SK-N-SH (cell line): ENCODE measurements at regions not wholly inside any gene's neighbourhood (a gene's known extent, or its start where the extent isn't known, plus 50 kb on each side); places are given as distances from the start of the nearest gene placed in this dataset.

ENCODE experiments used
- CTCF ChIA-PET: fragments of 300-600, 350-600 bp; formaldehyde crosslinking; extraction: SDS; loops from one replicate; lab custom pipeline; 2021; lab: Yijun Ruan, JAX
- POLR2A ChIA-PET: fragments of 350-600 bp; sonication (Branson Sonifier 250); formaldehyde crosslinking; extraction: SDS; loops from one replicate; lab custom pipeline; 2020; ENCODE audit warnings: antibody characterized with exemption, inconsistent platforms; lab: Yijun Ruan, JAX
- DNase-seq: peaks from one replicate; pipeline ENCODE4 v3.0.0; 2012
- H2AFZ ChIP-seq: fragments of 200-600 bp; sonication (generic); 2 replicates; pipeline ENCODE4 v1.8.1; 2016; ENCODE audit warnings: antibody characterized with exemption, mild to moderate bottlenecking, low read depth
- H3F3A ChIP-seq: fragments of 200-600 bp; sonication (generic); replicated peaks from 2 replicates; pipeline ENCODE3; 2016; ENCODE audit warnings: antibody characterized with exemption, mild to moderate bottlenecking; ENCODE audit not compliant: insufficient read depth
- H3K27ac ChIP-seq, 2 experiments: fragments of 200-500 bp in 1 of 2; fragments of 200-600 bp in 1 of 2; sonication (Bioruptor generic) in 1 of 2; sonication (generic), shearing (Covaris generic) in 1 of 2; 2 replicates each; pipeline versions ENCODE4 v1.5.1 to v1.6.1; 2014 to 2016; ENCODE audit warnings: low read depth in 2 of 2, inconsistent platforms in 1 of 2, low read length in 1 of 2, mild to moderate bottlenecking in 1 of 2, mixed read lengths in 1 of 2
- H3K27me3 ChIP-seq: fragments of 200-600 bp; sonication (generic), shearing (Covaris generic); 2 replicates; pipeline ENCODE4 v1.6.1; 2016; ENCODE audit warnings: mixed run types; ENCODE audit not compliant: insufficient read depth
- H3K36me3 ChIP-seq, 2 experiments: fragments of 200-500 bp in 1 of 2; fragments of 200-600 bp in 1 of 2; sonication (Bioruptor generic) in 1 of 2; sonication (generic) in 1 of 2; replicated peaks in 1 of 2; 2 replicates each; pipeline versions ENCODE3 to v1.5.1; 2014 to 2016; ENCODE audit warnings: low read length in 1 of 2, mild to moderate bottlenecking in 1 of 2; ENCODE audit not compliant: insufficient read depth in 2 of 2, control insufficient read depth in 1 of 2
- H3K4me1 ChIP-seq, 2 experiments: fragments of 200-500 bp in 1 of 2; fragments of 200-600 bp in 1 of 2; sonication (Bioruptor generic) in 1 of 2; sonication (generic), shearing (Covaris generic) in 1 of 2; 2 replicates each; pipeline versions ENCODE4 v1.5.1 to v1.6.1; 2014 to 2016; ENCODE audit warnings: low read depth in 1 of 2, low read length in 1 of 2, mixed run types in 1 of 2; ENCODE audit not compliant: insufficient read depth in 2 of 2, control insufficient read depth in 1 of 2
- H3K4me2 ChIP-seq: fragments of 200-600 bp; sonication (generic), shearing (Covaris generic); 2 replicates; pipeline ENCODE4 v1.6.1; 2017; ENCODE audit warnings: mixed run types
- H3K4me3 ChIP-seq, 2 experiments: fragments of 200-500 bp in 1 of 2; fragments of 200-600 bp in 1 of 2; sonication (Bioruptor generic) in 1 of 2; sonication (generic), shearing (Covaris generic) in 1 of 2; 2 replicates each; pipeline versions ENCODE4 v1.5.1 to v1.8.1; 2014 to 2016; ENCODE audit warnings: low read depth in 2 of 2, inconsistent platforms in 1 of 2, low read length in 1 of 2, mild to moderate bottlenecking in 1 of 2, mixed read lengths in 1 of 2, moderate library complexity in 1 of 2
- H3K79me2 ChIP-seq: fragments of 200-600 bp; sonication (generic); 2 replicates; pipeline ENCODE4 v1.8.1; 2017; ENCODE audit warnings: mild to moderate bottlenecking; ENCODE audit not compliant: insufficient read depth
- H3K9ac ChIP-seq: fragments of 200-600 bp; sonication (generic); 2 replicates; pipeline ENCODE4 v1.6.1; 2017; ENCODE audit warnings: mixed run types
- H3K9me2 ChIP-seq: fragments of 200-600 bp; sonication (generic); 2 replicates; pipeline ENCODE4 v1.6.1; 2017; ENCODE audit warnings: mixed run types
- H3K9me3 ChIP-seq: fragments of 200-600 bp; sonication (generic); 2 replicates; pipeline ENCODE4 v1.6.1; 2017; ENCODE audit warnings: mixed run types, mild to moderate bottlenecking, moderate library complexity
- H4K20me1 ChIP-seq: fragments of 200-600 bp; sonication (generic); 2 replicates; pipeline ENCODE4 v1.6.1; 2017; ENCODE audit warnings: mild to moderate bottlenecking, mixed run types; ENCODE audit not compliant: insufficient read depth
- EP300 ChIP-seq, 2 experiments: IDR thresholded peaks; 2 replicates each; pipeline versions ENCODE4 v1.4.0 to v1.6.1; 2012; ENCODE audit warnings: borderline replicate concordance in 1 of 2, low read depth in 1 of 2, low read length in 1 of 2
- EZH2phosphoT487 ChIP-seq: fragments of 200-600 bp; sonication (generic); IDR thresholded peaks from 2 replicates; pipeline ENCODE4 v1.6.1; 2017; ENCODE audit warnings: low read depth, mixed run types, mild to moderate bottlenecking, antibody characterized with exemption, moderate library complexity, borderline replicate concordance
- FOXM1 ChIP-seq: IDR thresholded peaks from 2 replicates; pipeline ENCODE4 v1.4.0; 2012; ENCODE audit warnings: low read depth, mild to moderate bottlenecking
- MEF2A ChIP-seq: IDR thresholded peaks from 2 replicates; pipeline ENCODE4 v1.4.0; 2012; ENCODE audit warnings: low read depth, borderline replicate concordance
- POLR2AphosphoS5 ChIP-seq: IDR thresholded peaks from 2 replicates; pipeline ENCODE4 v1.6.1; 2012; ENCODE audit warnings: low read depth, low read length
- RFX5 ChIP-seq: IDR thresholded peaks from 2 replicates; pipeline ENCODE4 v1.6.1; 2012; ENCODE audit warnings: mild to moderate bottlenecking, improper control_type of control experiment, low read length
- RXRA ChIP-seq: IDR thresholded peaks from 2 replicates; pipeline ENCODE4 v1.4.0; 2012; ENCODE audit warnings: low read depth, mild to moderate bottlenecking, borderline replicate concordance
- SIN3A ChIP-seq: IDR thresholded peaks from 2 replicates; pipeline ENCODE4 v1.6.1; 2012; ENCODE audit warnings: low read depth, mild to moderate bottlenecking, low read length, moderate library complexity, borderline replicate concordance
- TEAD4 ChIP-seq: IDR thresholded peaks from 2 replicates; pipeline ENCODE4 v1.4.0; 2012; ENCODE audit warnings: mild to moderate bottlenecking, borderline replicate concordance; ENCODE audit not compliant: insufficient read depth
- USF2 ChIP-seq: fragments of 150-350 bp; IDR thresholded peaks from 2 replicates; pipeline ENCODE4 v1.6.1; 2017; ENCODE audit warnings: antibody characterized with exemption, low read length, low read depth, borderline replicate concordance
- YY1 ChIP-seq: IDR thresholded peaks from 2 replicates; pipeline ENCODE4 v1.4.0; 2012; ENCODE audit warnings: low read depth, mild to moderate bottlenecking
- WGBS: methylation state at CpG from one replicate; pipeline ENCODE4 v1.1.6; 2017; ENCODE audit warnings: low lambda C conversion rate; 5-methylcytosine and 5-hydroxymethylcytosine counted together

DNA sequence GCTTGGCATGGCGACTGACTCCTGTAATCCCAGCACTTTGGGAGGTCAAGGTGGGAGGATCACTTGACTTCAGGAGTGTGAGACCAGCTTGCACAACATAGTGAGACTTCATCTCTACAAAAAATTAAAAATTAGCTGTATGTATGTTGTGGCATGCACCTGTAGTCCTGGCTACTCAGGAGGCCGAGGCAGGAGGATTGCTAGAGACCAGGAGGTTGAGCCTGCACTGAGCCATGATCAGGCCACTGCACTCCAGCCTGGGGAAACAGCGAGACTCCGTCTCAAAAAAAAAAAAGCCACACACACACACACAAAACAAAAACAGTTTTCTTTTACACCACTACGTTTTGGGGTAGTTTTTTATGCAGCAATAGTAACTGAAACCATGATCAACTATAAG lies 89.0 kb upstream of the DHX40 start:
- Histone ChIP-seq H4K20me1 (no peaks in the 10 kb centered on the region), H3K9ac (no peak overlapping the region), H3K4me1 (no peaks in the 10 kb centered on the region), H3K27me3 (0 out of 2 replicates have a peak, but pooled peaks cover 5% of the 10 kb centered on the region), H3K4me3 (no peak overlapping the region), H3K9me2 (no peaks in the 10 kb centered on the region), H3K9me3 (no peaks in the 10 kb centered on the region), H3K27ac (no peak overlapping the region), H2AFZ (no peak overlapping the region), H3K36me3 (no peaks in the 10 kb centered on the region), H3F3A (no peaks in the 10 kb centered on the region), H3K4me2 (no peak overlapping the region), H3K79me2 (no peaks in the 10 kb centered on the region)
- TF ChIP-seq FOXM1 = no peak
- TF ChIP-seq POLR2AphosphoS5 = no peak
- no peak for TF ChIP-seq RFX5
- no peak for TF ChIP-seq TEAD4
- 62% methylated on average over 5 of the region's 5 CpGs for WGBS
- POLR2A ChIA-PET = no interaction called here
- CTCF ChIA-PET = no interaction called here
- no peak for DNase-seq

DNA sequence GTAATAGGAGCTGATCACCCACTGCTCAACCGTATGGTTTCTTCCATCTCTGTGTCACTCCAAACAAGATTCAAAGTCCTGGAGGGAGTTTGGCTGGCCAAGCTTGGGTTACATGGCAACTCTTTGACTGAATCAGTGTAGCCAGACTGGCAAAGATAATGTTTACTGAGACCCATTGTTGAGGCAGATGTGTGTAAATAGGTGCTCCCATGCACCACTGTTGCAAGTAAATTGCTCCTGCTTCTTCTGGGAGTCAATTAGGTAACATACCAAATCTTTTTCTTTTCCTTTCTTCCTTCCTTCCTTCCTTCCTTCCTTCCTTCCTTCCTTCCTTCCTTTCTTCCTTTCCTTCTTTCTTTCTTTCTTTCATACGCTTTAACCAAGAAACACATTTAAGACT lies 86.3 kb upstream of the DHX40 start:
- Histone ChIP-seq H3K79me2 (no peaks in the 10 kb centered on the region), H3K27me3 (0 out of 2 replicates have a peak, but pooled peaks cover 5% of the 10 kb centered on the region), H4K20me1 (no peaks in the 10 kb centered on the region), H3F3A (no peaks in the 10 kb centered on the region), H3K9me2 (no peaks in the 10 kb centered on the region), H3K9me3 (no peaks in the 10 kb centered on the region), H3K4me3 (no peak overlapping the region), H3K9ac (no peak overlapping the region), H3K4me2 (no peak overlapping the region), H2AFZ (no peak overlapping the region), H3K36me3 (no peaks in the 10 kb centered on the region), H3K4me1 (peaks cover 0 to 2% of the 10 kb centered on the region in 2 experiments; a peak in 1 of 4 replicates), H3K27ac (no peak overlapping the region)
- TF ChIP-seq EZH2phosphoT487 (no peak), FOXM1 (no peak), SIN3A (no peak), RFX5 (no peak), YY1 (no peak), USF2 (no peak), EP300 (IDR thresholded peaks at IDR 0.05; ENCODE audit: borderline replicate concordance in 1 of 2, low read depth in 1 of 2, low read length in 1 of 2) (no peak), MEF2A (no peak), RXRA (no peak)
- ChIA-PET CTCF (no interaction called here), POLR2A (no interaction called here)
- DNase-seq = no peak
- 93% methylated on average over 2 of the region's 2 CpGs for WGBS

DNA sequence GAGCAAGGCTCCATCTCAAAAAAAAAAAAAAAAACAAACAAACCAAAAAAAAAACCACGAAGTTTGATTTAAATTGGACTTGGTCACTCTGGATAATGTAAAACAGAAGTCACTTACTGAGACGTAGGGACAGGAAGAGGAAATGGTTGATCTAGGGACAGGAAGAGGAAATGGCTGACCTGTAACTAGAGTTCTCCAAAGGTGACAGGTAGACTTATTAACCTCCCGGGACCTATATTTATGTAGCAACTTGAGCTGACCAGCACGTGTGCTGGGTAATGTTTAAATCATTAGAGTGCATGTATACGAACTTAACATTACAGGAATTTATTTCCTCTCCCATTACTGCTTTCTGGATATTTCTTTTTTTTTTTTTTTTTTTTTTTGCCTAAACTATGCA lies 81.5 kb upstream of the DHX40 start:
- ChIA-PET POLR2A (no interaction called here), CTCF (interaction anchor here (1.0 kb wide), 1 partner anchor 171 kb away, joined by 3 read pairs; no protein-coding TSS in a partner anchor)
- Histone ChIP-seq H3K4me3 (no peak overlapping the region), H3K4me2 (no peak overlapping the region), H2AFZ (no peak overlapping the region), H4K20me1 (no peaks in the 10 kb centered on the region), H3K27me3 (0 out of 2 replicates have a peak, but pooled peaks cover 5% of the 10 kb centered on the region), H3K36me3 (no peaks in the 10 kb centered on the region), H3K9me3 (no peaks in the 10 kb centered on the region), H3K9ac (no peak overlapping the region), H3K9me2 (no peaks in the 10 kb centered on the region), H3K4me1 (peaks cover 0 to 4% of the 10 kb centered on the region in 2 experiments; a peak in 2 of 4 replicates), H3F3A (peaks cover 4% of the 10 kb centered on the region)
- DNase-seq = no peak
- 76% methylated on average over 5 of the region's 5 CpGs for WGBS
- TF ChIP-seq EP300 (IDR thresholded peaks at IDR 0.05; ENCODE audit: borderline replicate concordance in 1 of 2, low read depth in 1 of 2, low read length in 1 of 2) = no peak
- TF ChIP-seq, all 33 proteins: peak for 0
- H3K79me2 ChIP-seq = no peaks in the 10 kb centered on the region
- H3K27ac ChIP-seq = no peak overlapping the region
